A673 (cell line): ENCODE measurements at regions not wholly inside any gene's neighbourhood (a gene's known extent, or its start where the extent isn't known, plus 50 kb on each side); places are given as distances from the start of the nearest gene placed in this dataset.

ENCODE experiments used
- EZH2 ChIP-seq: fragments of 200-600 bp; sonication (generic); IDR thresholded peaks from 2 replicates; pipeline ENCODE4 v1.6.1; 2017; ENCODE audit warnings: borderline replicate concordance, low read depth, mild to moderate bottlenecking, mixed read lengths, antibody characterized with exemption, low read length; ENCODE audit not compliant: poor library complexity, severe bottlenecking
- TF ChIP-seq, protein P1 (sequence below): fragments of 300-800, 200-600 bp; sonication (generic); conservative IDR thresholded peaks from 2 replicates; pipeline ENCODE4 v1.5.1; 2017; ENCODE audit warnings: low read depth, mild to moderate bottlenecking, antibody characterized with exemption, low read length, moderate library complexity, mixed read lengths

DNA sequence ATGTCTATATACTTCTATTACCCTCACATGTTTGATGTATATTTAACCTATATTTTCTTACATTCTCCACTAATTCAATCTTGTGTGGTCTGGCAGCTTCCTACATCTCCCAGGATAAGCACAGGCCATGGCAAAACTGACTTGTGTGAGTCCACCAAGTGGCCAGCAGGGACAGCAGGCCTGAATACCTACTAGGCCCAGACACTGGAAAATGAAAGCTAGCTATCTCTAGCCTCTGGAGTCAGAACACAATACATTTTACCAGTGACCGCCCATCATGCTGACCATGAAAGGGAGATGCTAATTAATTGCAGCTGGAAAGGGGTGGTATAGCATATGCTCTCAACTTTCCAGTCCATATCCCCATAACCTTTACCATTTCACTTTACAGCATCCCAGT, 132.3 kb downstream of the PCTP start:
- TF ChIP-seq, protein P1, sequence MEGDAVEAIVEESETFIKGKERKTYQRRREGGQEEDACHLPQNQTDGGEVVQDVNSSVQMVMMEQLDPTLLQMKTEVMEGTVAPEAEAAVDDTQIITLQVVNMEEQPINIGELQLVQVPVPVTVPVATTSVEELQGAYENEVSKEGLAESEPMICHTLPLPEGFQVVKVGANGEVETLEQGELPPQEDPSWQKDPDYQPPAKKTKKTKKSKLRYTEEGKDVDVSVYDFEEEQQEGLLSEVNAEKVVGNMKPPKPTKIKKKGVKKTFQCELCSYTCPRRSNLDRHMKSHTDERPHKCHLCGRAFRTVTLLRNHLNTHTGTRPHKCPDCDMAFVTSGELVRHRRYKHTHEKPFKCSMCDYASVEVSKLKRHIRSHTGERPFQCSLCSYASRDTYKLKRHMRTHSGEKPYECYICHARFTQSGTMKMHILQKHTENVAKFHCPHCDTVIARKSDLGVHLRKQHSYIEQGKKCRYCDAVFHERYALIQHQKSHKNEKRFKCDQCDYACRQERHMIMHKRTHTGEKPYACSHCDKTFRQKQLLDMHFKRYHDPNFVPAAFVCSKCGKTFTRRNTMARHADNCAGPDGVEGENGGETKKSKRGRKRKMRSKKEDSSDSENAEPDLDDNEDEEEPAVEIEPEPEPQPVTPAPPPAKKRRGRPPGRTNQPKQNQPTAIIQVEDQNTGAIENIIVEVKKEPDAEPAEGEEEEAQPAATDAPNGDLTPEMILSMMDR = no peak
- TF ChIP-seq EZH2 = no peak
